Neuronal stem cell (in vitro differentiated cells): ENCODE measurements at regions not wholly inside any gene's neighbourhood (a gene's known extent, or its start where the extent isn't known, plus 50 kb on each side); places are given as distances from the start of the nearest gene placed in this dataset.
"Not testable (repeated sequence)": the region's sequence is repeated elsewhere in the genome, so short reads cannot be mapped to it uniquely, and the experiment has no call there.

Experiments used
- DNase-seq: peaks from one replicate; pipeline ENCODE4 v3.0.0-alpha.2; 2013; ENCODE audit warnings: low spot score
- H2AFZ ChIP-seq: one replicate; pipeline ENCODE4 v1.6.1; 2013; ENCODE audit warnings: mild to moderate bottlenecking, low read length, inconsistent platforms
- H2AK5ac ChIP-seq: 2 replicates; pipeline ENCODE4 v1.6.1; 2013; ENCODE audit warnings: low read depth, mild to moderate bottlenecking, inconsistent platforms, low read length, moderate library complexity, mixed read lengths
- H2BK120ac ChIP-seq: 2 replicates; pipeline ENCODE4 v1.6.1; 2013; ENCODE audit warnings: low read depth, mild to moderate bottlenecking, inconsistent platforms, low read length, moderate library complexity, mixed read lengths
- H2BK12ac ChIP-seq: one replicate; pipeline ENCODE4 v1.6.1; 2013; ENCODE audit warnings: low read length, inconsistent platforms
- H2BK15ac ChIP-seq: 2 replicates; pipeline ENCODE4 v1.6.1; 2013; ENCODE audit warnings: mild to moderate bottlenecking, low read length, inconsistent platforms, mixed read lengths
- H2BK5ac ChIP-seq: one replicate; pipeline ENCODE4 v1.6.1; 2013; ENCODE audit warnings: inconsistent platforms, mild to moderate bottlenecking, low read length, moderate library complexity
- H3K14ac ChIP-seq: one replicate; pipeline ENCODE4 v1.6.1; 2013; ENCODE audit warnings: low read length, inconsistent platforms
- H3K18ac ChIP-seq: 2 replicates; pipeline ENCODE4 v1.6.1; 2013; ENCODE audit warnings: low read length, inconsistent platforms
- H3K23ac ChIP-seq: 2 replicates; pipeline ENCODE4 v1.6.1; 2013; ENCODE audit warnings: low read depth, mild to moderate bottlenecking, mixed read lengths, low read length, inconsistent platforms; ENCODE audit not compliant: poor library complexity
- H3K27ac ChIP-seq: replicated peaks from 3 replicates; pipeline ENCODE4 v1.5.1; 2013; ENCODE audit warnings: low read length, inconsistent platforms
- H3K27me3 ChIP-seq, 3 experiments: 2 replicates each; pipeline ENCODE4 v1.6.1; 2013; ENCODE audit warnings: low read length in 3 of 3, mild to moderate bottlenecking in 2 of 3, inconsistent platforms in 1 of 3, low read depth in 1 of 3, mixed read lengths in 1 of 3, moderate library complexity in 1 of 3; ENCODE audit not compliant: control insufficient read depth in 3 of 3, insufficient read depth in 3 of 3
- H3K36me3 ChIP-seq, 2 donors: replicated peaks in 1 of 2; 2 replicates each; pipeline ENCODE4 v1.6.1; 2013; ENCODE audit warnings: low read length in 2 of 2; ENCODE audit not compliant: control insufficient read depth in 2 of 2, insufficient read depth in 2 of 2
- H3K4ac ChIP-seq: 2 replicates; pipeline ENCODE4 v1.6.1; 2013; ENCODE audit warnings: inconsistent platforms, mild to moderate bottlenecking, low read length, moderate library complexity
- H3K4me1 ChIP-seq, 2 donors: 1 replicate in 1 of 2; 2 replicates in 1 of 2; pipeline ENCODE4 v1.6.1; 2013; ENCODE audit warnings: low read length in 2 of 2, low read depth in 1 of 2; ENCODE audit not compliant: control insufficient read depth in 2 of 2, insufficient read depth in 1 of 2
- H3K4me2 ChIP-seq: one replicate; pipeline ENCODE4 v1.6.1; 2013; ENCODE audit warnings: mild to moderate bottlenecking, low read length, inconsistent platforms; ENCODE audit not compliant: insufficient read depth, poor library complexity, severe bottlenecking
- H3K4me3 ChIP-seq, 2 donors: 2 replicates each; pipeline ENCODE4 v1.5.1; 2013; ENCODE audit warnings: low read length in 2 of 2, mild to moderate bottlenecking in 2 of 2, inconsistent platforms in 1 of 2, moderate library complexity in 1 of 2
- H3K79me1 ChIP-seq: one replicate; pipeline ENCODE4 v1.6.1; 2013; ENCODE audit warnings: low read depth, mild to moderate bottlenecking, inconsistent platforms, low read length, moderate library complexity
- H3K9ac ChIP-seq: one replicate; pipeline ENCODE4 v1.6.1; 2013; ENCODE audit warnings: mild to moderate bottlenecking, low read depth, low read length, inconsistent platforms; ENCODE audit not compliant: poor library complexity
- H3K9me3 ChIP-seq, 2 donors: replicated peaks in 1 of 2; 2 replicates each; pipeline versions ENCODE3 to v1.6.1; 2013; ENCODE audit warnings: low read length in 2 of 2, mild to moderate bottlenecking in 2 of 2, inconsistent platforms in 1 of 2, low read depth in 1 of 2, mixed read lengths in 1 of 2, moderate library complexity in 1 of 2; ENCODE audit not compliant: control insufficient read depth in 2 of 2, insufficient read depth in 1 of 2
- H4K8ac ChIP-seq: one replicate; pipeline ENCODE4 v1.6.1; 2013; ENCODE audit warnings: low read depth, mild to moderate bottlenecking, inconsistent platforms, low read length, moderate library complexity
- H4K91ac ChIP-seq: one replicate; pipeline ENCODE4 v1.6.1; 2013; ENCODE audit warnings: low read length, low read depth, mild to moderate bottlenecking, inconsistent platforms; ENCODE audit not compliant: poor library complexity
- WGBS, 2 donors: extraction: QIAGEN DNeasy Blood & Tissue Kit; methylation state at CpG; one replicate each; pipeline ENCODE4 v1.1.7; 2013; ENCODE audit warnings: missing lambda C conversion rate in 2 of 2, mixed read lengths in 1 of 2; ENCODE audit not compliant: insufficient read length in 2 of 2, insufficient replicate concordance in 1 of 2; ENCODE audit errors: extremely low coverage in 2 of 2; 5-methylcytosine and 5-hydroxymethylcytosine counted together

- H3K14ac ChIP-seq, H3K4me1 ChIP-seq, H2AFZ ChIP-seq, H3K9me3 ChIP-seq, H2BK12ac ChIP-seq, H3K36me3 ChIP-seq, H2BK120ac ChIP-seq, H4K8ac ChIP-seq, H2BK5ac ChIP-seq, H3K4me3 ChIP-seq, DNase-seq, H3K27ac ChIP-seq, H3K27me3 ChIP-seq, H3K23ac ChIP-seq, H2AK5ac ChIP-seq, H3K18ac ChIP-seq, H3K4ac ChIP-seq, H3K79me1 ChIP-seq, H3K4me2 ChIP-seq, H2BK15ac ChIP-seq, H4K91ac ChIP-seq: not testable (repeated sequence)
- no CpG with 5 or more reads among the region's 10 CpGs for WGBS, 2 donors
- H3K9ac ChIP-seq = peak overlapping the region; percentile 30
Observed at GRCh38 chr6:27008613-27009012, 238.9 kb upstream of the PRSS16 start.

GRCh38 chr6:27014053-27014452 lies 233.4 kb upstream of the PRSS16 start:
- H3K27ac ChIP-seq, H3K23ac ChIP-seq, H3K4me1 ChIP-seq, H3K79me1 ChIP-seq, H2BK12ac ChIP-seq, H3K14ac ChIP-seq, H3K36me3 ChIP-seq, H2AK5ac ChIP-seq, H4K8ac ChIP-seq, H3K9ac ChIP-seq, H3K27me3 ChIP-seq, H3K4ac ChIP-seq, DNase-seq, H3K4me2 ChIP-seq, H2BK15ac ChIP-seq, H2AFZ ChIP-seq, H2BK5ac ChIP-seq, H3K18ac ChIP-seq, H4K91ac ChIP-seq, H3K4me3 ChIP-seq, H2BK120ac ChIP-seq: not testable (repeated sequence)
- no CpG with 5 or more reads among the region's 2 CpGs for WGBS, 2 donors
- H3K9me3 ChIP-seq = peaks cover 0 to 17% of the 10 kb centered on the region in 2 donors

- Histone ChIP-seq H2BK12ac (no peak overlapping the region), H3K18ac (no peak overlapping the region), H2AFZ (no peak overlapping the region), H3K4me1 (no peaks in the 10 kb centered on the region), H4K91ac (no peak overlapping the region), H3K4me2 (no peak overlapping the region), H3K4ac (no peak overlapping the region), H3K4me3 (no peak overlapping the region), H2BK15ac (no peak overlapping the region), H3K27me3 (no peaks in the 10 kb centered on the region), H3K36me3 (no peaks in the 10 kb centered on the region), H2AK5ac (no peak overlapping the region), H3K9ac (no peak overlapping the region), H2BK120ac (no peak overlapping the region), H2BK5ac (no peak overlapping the region), H3K9me3 (peaks cover 0 to 17% of the 10 kb centered on the region in 2 donors), H3K14ac (no peak overlapping the region), H3K23ac (no peak overlapping the region), H4K8ac (no peak overlapping the region), H3K27ac (no peak overlapping the region), H3K79me1 (no peaks in the 10 kb centered on the region)
- WGBS, 2 donors = no CpG with 5 or more reads among the region's 1 CpG
- DNase-seq = no peak
Observed at GRCh38 chr6:27016689-27017088, 230.8 kb upstream of the PRSS16 start.

- no CpG with 5 or more reads among the region's 6 CpGs for WGBS, 2 donors
- not testable (repeated sequence) for H3K4me2 ChIP-seq, H2BK120ac ChIP-seq, H2AFZ ChIP-seq, H3K27me3 ChIP-seq, DNase-seq, H3K23ac ChIP-seq, H3K79me1 ChIP-seq, H2BK12ac ChIP-seq, H3K36me3 ChIP-seq, H2BK5ac ChIP-seq, H4K91ac ChIP-seq, H3K14ac ChIP-seq, H3K27ac ChIP-seq, H2AK5ac ChIP-seq, H4K8ac ChIP-seq, H3K9ac ChIP-seq, H2BK15ac ChIP-seq, H3K4ac ChIP-seq, H3K18ac ChIP-seq, H3K4me1 ChIP-seq
- Histone ChIP-seq H3K9me3 (peaks cover 0 to 17% of the 10 kb centered on the region in 2 donors), H3K4me3 (peak overlapping the region in 1 of 2 donors; percentile 74)
Observed at GRCh38 chr6:27018401-27018800, 229.1 kb upstream of the PRSS16 start.
